ENCODE measurements at regions not wholly inside any gene's neighbourhood (a gene's known extent, or its start where the extent isn't known, plus 50 kb on each side); places are given as distances from the start of the nearest gene placed in this dataset.

DNA sequence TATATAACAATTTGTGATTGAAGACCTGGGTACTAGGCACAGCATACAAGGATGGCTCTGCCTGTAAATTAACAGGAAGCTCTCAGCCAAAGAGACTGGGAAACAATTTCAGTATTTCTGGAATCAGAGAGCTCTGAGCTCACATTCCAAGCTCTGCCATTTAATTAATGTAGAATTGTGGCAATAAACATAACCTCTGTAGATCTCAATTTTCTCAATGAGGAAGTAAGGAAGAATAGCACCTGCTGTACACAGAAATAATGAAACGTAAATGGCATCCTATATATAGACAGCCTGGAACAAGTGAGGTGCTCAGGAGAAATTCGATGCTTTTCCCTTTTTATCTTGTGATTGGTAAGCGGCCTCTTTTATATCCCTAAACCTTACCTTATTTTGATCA, 538.5 kb upstream of the JAG1 start:
- Histone ChIP-seq H3K9me3 (no peaks in the 10 kb centered on the region), H3K36me3 (no peaks in the 10 kb centered on the region), H3K4me3 (no peak overlapping the region), H3K27ac (replicated peaks in 1 of 4) (no peak overlapping the region), H3K4me1 (peaks cover 0 to 8% (median 7%) of the 10 kb centered on the region in 4 donors), H3K27me3 (no peaks in the 10 kb centered on the region)
- WGBS: 87% methylated on average over 3 of the region's 3 CpGs
- intact Hi-C loops (cut with DNase I): no loop called here
- TF ChIP-seq POLR2AphosphoS5 (IDR thresholded peaks at IDR 0.05): no peak
- no peak for TF ChIP-seq CTCF (IDR thresholded peaks at IDR 0.05)
- TF ChIP-seq EP300 (IDR thresholded peaks at IDR 0.05): no peak
- no peak for TF ChIP-seq POLR2A (IDR thresholded peaks at IDR 0.05; ENCODE audit: low read depth)
- DNase-seq (ENCODE audit: extremely low spot score): no peak

DNA sequence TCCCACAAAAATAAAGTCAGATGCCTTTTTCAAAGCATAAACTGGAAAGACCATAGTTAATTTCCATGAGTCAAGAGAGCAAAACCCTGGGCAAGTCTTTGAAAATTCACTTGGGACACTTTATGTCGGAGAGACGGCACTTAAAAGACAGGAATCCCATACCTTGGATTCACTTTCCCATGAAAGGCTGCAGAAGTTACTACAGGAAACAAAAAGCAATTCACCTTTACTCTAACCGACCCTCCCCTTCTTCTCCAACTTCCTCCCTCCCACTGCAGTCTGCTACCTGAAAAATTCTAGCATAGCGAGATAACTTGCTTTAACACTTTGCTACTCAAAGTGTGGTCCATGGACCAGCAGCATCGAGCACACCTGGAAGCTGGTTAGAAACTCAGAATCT, 539.1 kb upstream of the JAG1 start:
- Histone ChIP-seq H3K36me3 (no peaks in the 10 kb centered on the region), H3K4me3 (no peak overlapping the region), H3K4me1 (peaks cover 0 to 11% (median 10%) of the 10 kb centered on the region in 4 donors), H3K27me3 (no peaks in the 10 kb centered on the region), H3K9me3 (no peaks in the 10 kb centered on the region), H3K27ac (replicated peaks in 1 of 4) (no peak overlapping the region)
- no peak for DNase-seq (ENCODE audit: extremely low spot score)
- WGBS: 85% methylated on average over 5 of the region's 5 CpGs
- intact Hi-C loops (cut with DNase I): no loop called here
- no peak for TF ChIP-seq EP300 (IDR thresholded peaks at IDR 0.05)
- no peak for TF ChIP-seq CTCF (IDR thresholded peaks at IDR 0.05)
- no peak for TF ChIP-seq POLR2AphosphoS5 (IDR thresholded peaks at IDR 0.05)
- TF ChIP-seq POLR2A (IDR thresholded peaks at IDR 0.05; ENCODE audit: low read depth): no peak

DNA sequence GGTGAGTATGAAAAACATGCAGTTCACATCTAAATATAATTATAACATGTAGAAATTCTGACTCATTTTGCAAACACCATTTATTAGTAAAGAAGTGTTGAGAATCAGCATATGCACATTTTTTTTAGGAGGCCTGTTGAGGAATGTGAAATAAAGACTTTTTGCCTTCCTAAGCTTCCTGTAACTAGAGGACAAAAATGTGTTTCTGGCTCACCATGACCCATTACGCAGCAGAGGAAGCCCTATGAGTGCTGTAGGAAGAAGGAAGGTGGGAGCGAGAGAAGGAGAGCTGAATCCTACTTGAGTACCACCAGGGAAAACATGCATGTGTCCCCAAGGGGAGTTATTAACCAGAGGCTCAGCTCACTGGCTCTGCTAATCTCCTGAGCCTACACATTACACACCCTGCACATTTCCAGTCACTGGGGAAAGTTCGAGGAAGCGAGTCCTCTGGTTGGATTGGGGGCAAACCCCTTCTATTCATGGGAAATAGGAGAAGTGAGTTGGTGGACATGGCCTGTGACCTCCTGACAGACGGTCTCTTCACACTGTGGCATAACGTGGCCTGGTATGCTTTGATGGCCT, 540.5 kb upstream of the JAG1 start:
- Histone ChIP-seq H3K27me3 (no peaks in the 10 kb centered on the region), H3K4me3 (no peak overlapping the region), H3K36me3 (no peaks in the 10 kb centered on the region), H3K4me1 (peaks cover 0 to 11% (median 10%) of the 10 kb centered on the region in 4 donors), H3K27ac (replicated peaks in 1 of 4) (no peak overlapping the region), H3K9me3 (no peaks in the 10 kb centered on the region)
- TF ChIP-seq POLR2AphosphoS5 (IDR thresholded peaks at IDR 0.05) (no peak), CTCF (IDR thresholded peaks at IDR 0.05) (no peak), POLR2A (IDR thresholded peaks at IDR 0.05; ENCODE audit: low read depth) (no peak), EP300 (IDR thresholded peaks at IDR 0.05) (no peak)
- intact Hi-C loops (cut with DNase I): no loop called here
- 73% methylated on average over 6 of the region's 6 CpGs for WGBS
- DNase-seq (ENCODE audit: extremely low spot score): no peak

DNA sequence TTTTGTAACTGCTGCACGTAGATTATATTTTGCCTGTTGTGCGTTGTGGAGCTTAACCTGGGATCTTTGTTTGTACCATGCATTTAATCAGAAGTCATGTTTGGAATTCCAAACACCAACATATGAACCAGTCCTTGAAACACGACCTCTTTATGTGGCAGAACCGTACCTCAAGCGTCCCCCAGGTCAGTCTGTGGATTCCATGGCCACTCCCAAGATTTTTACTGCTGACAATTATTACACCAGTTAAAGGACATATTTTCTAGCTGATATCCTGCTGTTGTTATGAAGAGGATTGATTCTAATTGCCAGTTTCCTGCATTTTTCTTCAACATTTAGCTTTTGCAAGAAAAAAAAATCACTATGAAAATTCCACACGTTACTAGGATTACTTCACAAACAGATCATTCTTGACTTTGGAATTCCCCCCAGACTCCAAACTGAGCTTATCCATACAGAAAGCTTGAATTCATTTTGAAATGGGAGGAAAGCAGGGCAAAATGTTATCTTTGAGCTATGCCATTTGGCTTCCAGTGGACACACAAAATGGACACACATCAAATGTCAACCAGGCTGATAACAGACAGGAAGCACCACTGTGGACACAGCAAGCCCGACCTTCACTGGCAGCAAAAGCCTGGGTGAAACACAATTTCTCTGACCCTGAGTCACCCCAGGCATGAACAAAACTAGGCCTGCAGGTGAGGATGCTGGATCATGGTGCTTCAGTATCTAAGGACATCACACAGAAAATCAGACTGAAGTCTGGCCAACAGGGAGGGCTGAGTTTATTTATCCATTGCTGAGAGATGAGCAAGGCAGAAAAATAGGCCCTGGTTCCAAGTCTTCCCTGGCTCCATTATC, 542.9 kb upstream of the JAG1 start:
- H3K27ac ChIP-seq (replicated peaks in 1 of 4): no peak overlapping the region
- 61% methylated on average over 7 of the region's 7 CpGs for WGBS
- intact Hi-C loops (cut with DNase I): no loop called here

More for the DNA sequence above, 542.9 kb upstream of the JAG1 start:
- H3K9me3 ChIP-seq: no peaks in the 10 kb centered on the region
- H3K4me1 ChIP-seq: peaks cover 0 to 11% (median 10%) of the 10 kb centered on the region in 4 donors
- no peaks in the 10 kb centered on the region for H3K36me3 ChIP-seq
- H3K27me3 ChIP-seq: no peaks in the 10 kb centered on the region
- H3K4me3 ChIP-seq: no peak overlapping the region
- no peak for TF ChIP-seq EP300 (IDR thresholded peaks at IDR 0.05)
- no peak for TF ChIP-seq CTCF (IDR thresholded peaks at IDR 0.05)
- TF ChIP-seq POLR2A (IDR thresholded peaks at IDR 0.05; ENCODE audit: low read depth): no peak
- TF ChIP-seq POLR2AphosphoS5 (IDR thresholded peaks at IDR 0.05): no peak
- no peak for DNase-seq (ENCODE audit: extremely low spot score)
